B cell (primary cell): ENCODE measurements at regions not wholly inside any gene's neighbourhood (a gene's known extent, or its start where the extent isn't known, plus 50 kb on each side); places are given as distances from the start of the nearest gene placed in this dataset.

ENCODE experiments used
- ATAC-seq: fragments of 200-7000 bp; cut with Tn5 transposase; one replicate; pipeline ENCODE4 v1.10.0; 2021; ENCODE audit warnings: low read depth, mild to moderate bottlenecking, moderate number of reproducible peaks, moderate library complexity
- CTCF ChIA-PET: fragments of 350-600 bp; sonication (Branson Sonifier 250); formaldehyde crosslinking; loops from one replicate; lab custom pipeline; 2021; ENCODE audit warnings: antibody characterized with exemption, inconsistent platforms; lab: Charles Lee
- POLR2A ChIA-PET: fragments of 350-600 bp; sonication (Branson Sonifier 250); formaldehyde crosslinking; loops from one replicate; lab custom pipeline; 2021; ENCODE audit warnings: antibody characterized with exemption; lab: Charles Lee
- DNase-seq: peaks from one replicate; pipeline ENCODE4 v3.0.0; 2013
- H2AFZ ChIP-seq: 2 replicates; pipeline ENCODE4 v1.6.1; 2012; ENCODE audit warnings: mild to moderate bottlenecking, low read depth, low read length; ENCODE audit not compliant: insufficient read depth, poor library complexity, severe bottlenecking
- H3K27ac ChIP-seq, 2 donors: 1 replicate in 1 of 2; 2 replicates in 1 of 2; pipeline ENCODE4 v1.5.1; 2012 to 2013; ENCODE audit warnings: low read length in 2 of 2, mild to moderate bottlenecking in 2 of 2, moderate library complexity in 1 of 2
- H3K27me3 ChIP-seq, 4 experiments: fragments of 200-600 bp in 1 of 4; sonication (generic) in 1 of 4; replicated peaks in 1 of 4; 1 replicate in 2 of 4; 2 replicates in 2 of 4; pipeline versions ENCODE4 v1.6.1 to v1.7.0; 2013 to 2016; ENCODE audit warnings: low read length in 3 of 4, mild to moderate bottlenecking in 2 of 4, mixed read lengths in 1 of 4, moderate library complexity in 1 of 4; ENCODE audit not compliant: insufficient read depth in 4 of 4, control insufficient read depth in 3 of 4; ENCODE audit errors: control extremely low read depth in 1 of 4
- H3K36me3 ChIP-seq, 2 experiments: replicated peaks in 1 of 2; 1 replicate in 1 of 2; 2 replicates in 1 of 2; pipeline versions ENCODE4 v1.6.1 to v1.7.1; 2013; ENCODE audit warnings: low read length in 1 of 2; ENCODE audit not compliant: insufficient read depth in 2 of 2, control insufficient read depth in 1 of 2; ENCODE audit errors: control extremely low read depth in 1 of 2, extremely low read depth in 1 of 2
- H3K4me1 ChIP-seq, 2 donors: fragments of 200-600 bp in 1 of 2; sonication (generic) in 1 of 2; 1 replicate in 1 of 2; 2 replicates in 1 of 2; pipeline versions ENCODE4 v1.5.1 to v1.6.1; 2013 to 2017; ENCODE audit warnings: low read length in 2 of 2; ENCODE audit not compliant: control insufficient read depth in 2 of 2, insufficient read depth in 2 of 2
- H3K4me2 ChIP-seq: replicated peaks from 2 replicates; pipeline ENCODE3; 2012; ENCODE audit warnings: mild to moderate bottlenecking, low read depth, low read length; ENCODE audit not compliant: poor library complexity, severe bottlenecking
- H3K4me3 ChIP-seq, 5 experiments: fragments of 200-600 bp in 1 of 5; sonication (generic) in 1 of 5; 1 replicate in 3 of 5; 2 replicates in 2 of 5; pipeline versions ENCODE4 v1.5.1 to v1.7.0; 2011 to 2016; ENCODE audit warnings: low read length in 4 of 5, mild to moderate bottlenecking in 4 of 5, low read depth in 2 of 5, control low read depth in 1 of 5, moderate library complexity in 1 of 5; ENCODE audit not compliant: insufficient read depth in 1 of 5; ENCODE audit errors: control extremely low read depth in 1 of 5, extremely low read depth in 1 of 5
- H3K79me2 ChIP-seq: fragments of 200-600 bp; sonication (generic); one replicate; pipeline ENCODE4 v1.6.0; 2016; ENCODE audit warnings: low read length; ENCODE audit not compliant: control insufficient read depth, insufficient read depth
- H3K9ac ChIP-seq: fragments of 200-600 bp; sonication (generic); 2 replicates; pipeline ENCODE4 v1.6.1; 2017; ENCODE audit warnings: mild to moderate bottlenecking, low read length, moderate library complexity
- H3K9me3 ChIP-seq, 3 donors: one replicate each; pipeline versions ENCODE4 v1.6.1 to v1.7.1; 2013; ENCODE audit warnings: low read length in 2 of 3; ENCODE audit not compliant: control insufficient read depth in 2 of 3, insufficient read depth in 1 of 3; ENCODE audit errors: control extremely low read depth in 1 of 3
- H4K20me1 ChIP-seq: 2 replicates; pipeline ENCODE4 v1.6.0; 2012; ENCODE audit warnings: mild to moderate bottlenecking, low read length; ENCODE audit not compliant: insufficient read depth, control insufficient read depth, poor library complexity, severe bottlenecking
- H3K27ac Mint-ChIP-seq: one replicate; pipeline ENCODE4 v1.8.0; 2021; ENCODE audit warnings: mixed read lengths
- H3K27me3 Mint-ChIP-seq: one replicate; pipeline ENCODE4 v1.8.0; 2021; ENCODE audit warnings: mixed read lengths
- H3K4me1 Mint-ChIP-seq: one replicate; pipeline ENCODE4 v1.8.0; 2021; ENCODE audit warnings: mixed read lengths
- H3K4me3 Mint-ChIP-seq: one replicate; pipeline ENCODE4 v1.8.0; 2021; ENCODE audit warnings: mixed read lengths
- H3K9me3 Mint-ChIP-seq: one replicate; pipeline ENCODE4 v1.8.0; 2022; ENCODE audit warnings: mixed read lengths; ENCODE audit not compliant: insufficient read depth
- EZH2 ChIP-seq: IDR thresholded peaks from 2 replicates; pipeline ENCODE4 v1.6.1; 2012; ENCODE audit warnings: borderline replicate concordance, low read depth, mild to moderate bottlenecking, moderate library complexity, low read length; ENCODE audit not compliant: insufficient read depth, poor library complexity, severe bottlenecking
- WGBS: methylation state at CpG from one replicate; pipeline ENCODE4 v1.1.5; 2013; ENCODE audit warnings: missing lambda C conversion rate; ENCODE audit not compliant: insufficient coverage; 5-methylcytosine and 5-hydroxymethylcytosine counted together
- intact Hi-C: fragments of 100-400 bp; cut with micrococcal nuclease; formaldehyde crosslinking; loops from one replicate; pipeline ENCODE4 v1.10.0; 2022
- TF ChIP-seq, protein P1 (sequence below): fragments of 200-600 bp; IDR thresholded peaks from one replicate; pipeline ENCODE4 v1.8.0; 2022; ENCODE audit warnings: antibody characterized with exemption, mild to moderate bottlenecking

DNA sequence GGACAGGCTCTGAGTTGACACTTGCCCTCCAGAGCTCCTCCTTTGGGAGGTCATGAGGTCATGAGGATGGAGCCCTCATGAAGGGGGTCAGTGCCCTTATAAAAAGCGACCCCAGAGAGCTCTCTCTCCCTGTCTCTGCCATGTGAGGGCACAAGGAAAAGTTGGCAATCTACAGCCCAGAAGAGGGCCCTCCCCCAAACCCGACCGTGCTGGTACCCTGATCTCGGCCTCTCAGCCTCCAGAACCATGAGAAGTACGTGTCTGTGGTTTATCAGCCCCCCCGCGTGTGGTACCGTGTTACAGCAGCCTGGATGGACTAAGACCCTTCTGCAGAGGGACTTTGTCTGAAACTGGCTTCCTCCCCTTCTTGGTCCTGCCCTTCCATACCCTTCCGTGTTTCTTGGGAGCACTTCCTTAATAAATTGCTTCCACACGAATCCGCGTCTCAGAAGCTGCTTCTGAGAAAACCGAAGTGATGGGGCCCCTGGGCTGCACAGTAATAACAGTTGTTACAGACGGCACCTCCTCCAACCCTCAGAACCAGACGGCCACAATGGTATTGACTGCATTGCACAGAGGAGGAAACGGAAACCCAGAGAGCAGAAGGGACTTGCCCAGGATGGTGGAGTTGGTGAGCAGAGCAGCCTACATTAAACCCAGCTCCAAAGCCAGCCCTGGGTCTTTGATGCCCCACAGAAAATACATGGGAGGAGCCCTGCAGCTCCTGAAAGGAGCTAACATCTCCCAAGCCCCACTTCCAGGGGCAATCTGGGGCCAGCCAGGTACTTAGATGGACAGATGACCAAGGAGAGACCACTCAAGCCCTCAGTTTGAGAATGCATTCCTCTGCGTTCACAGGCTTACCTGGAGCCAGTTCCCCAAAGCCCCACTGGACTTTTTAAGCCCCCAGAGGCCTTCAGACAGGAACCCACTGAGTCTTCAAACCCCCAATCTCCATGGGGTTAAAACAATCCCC, 242.7 kb downstream of the BCOR start:
- Histone ChIP-seq H3K79me2 (no peaks in the 10 kb centered on the region), H3K4me1 (peaks cover 22 to 29% of the 10 kb centered on the region in 2 donors), H2AFZ (peak overlapping the region; percentile 39), H3K9me3 (no peaks in the 10 kb centered on the region), H3K36me3 (no peaks in the 10 kb centered on the region), H3K27me3 (no peaks in the 10 kb centered on the region), H3K4me3 (peak overlapping the region in 3 of 5 experiments; percentile 15 to 46 (median 31)), H3K9ac (peak overlapping the region; percentile 50), H3K27ac (peak overlapping the region; percentile 75 to 82), H3K4me2 (peak overlapping the region; percentile 69), H4K20me1 (no peaks in the 10 kb centered on the region)
- H3K9me3 Mint-ChIP-seq, result no peaks in the 10 kb centered on the region
- peaks cover under 1% of the 10 kb centered on the region for H3K27me3 Mint-ChIP-seq
- CTCF ChIA-PET, result interaction anchor here (1.3 kb wide), 1 partner anchor 313 kb away, joined by 4 read pairs; no protein-coding TSS in a partner anchor
- peak; percentile 78 for DNase-seq
- peak overlapping the region; percentile 81 for H3K4me3 Mint-ChIP-seq
- no peak for TF ChIP-seq EZH2
- TF ChIP-seq, protein P1, sequence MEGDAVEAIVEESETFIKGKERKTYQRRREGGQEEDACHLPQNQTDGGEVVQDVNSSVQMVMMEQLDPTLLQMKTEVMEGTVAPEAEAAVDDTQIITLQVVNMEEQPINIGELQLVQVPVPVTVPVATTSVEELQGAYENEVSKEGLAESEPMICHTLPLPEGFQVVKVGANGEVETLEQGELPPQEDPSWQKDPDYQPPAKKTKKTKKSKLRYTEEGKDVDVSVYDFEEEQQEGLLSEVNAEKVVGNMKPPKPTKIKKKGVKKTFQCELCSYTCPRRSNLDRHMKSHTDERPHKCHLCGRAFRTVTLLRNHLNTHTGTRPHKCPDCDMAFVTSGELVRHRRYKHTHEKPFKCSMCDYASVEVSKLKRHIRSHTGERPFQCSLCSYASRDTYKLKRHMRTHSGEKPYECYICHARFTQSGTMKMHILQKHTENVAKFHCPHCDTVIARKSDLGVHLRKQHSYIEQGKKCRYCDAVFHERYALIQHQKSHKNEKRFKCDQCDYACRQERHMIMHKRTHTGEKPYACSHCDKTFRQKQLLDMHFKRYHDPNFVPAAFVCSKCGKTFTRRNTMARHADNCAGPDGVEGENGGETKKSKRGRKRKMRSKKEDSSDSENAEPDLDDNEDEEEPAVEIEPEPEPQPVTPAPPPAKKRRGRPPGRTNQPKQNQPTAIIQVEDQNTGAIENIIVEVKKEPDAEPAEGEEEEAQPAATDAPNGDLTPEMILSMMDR, result no peak
- ATAC-seq, result peak; percentile 87
- WGBS, result 2% methylated on average over 8 of the region's 17 CpGs
- intact Hi-C loops, result loop anchor here (1.0 to 10.0 kb wide), 3 partner anchors 27 to 1230 kb away; partner anchors contain the start of gene USP9X
- POLR2A ChIA-PET, result interaction anchor here (0.6 to 2.4 kb wide), 3 partner anchors 27 to 322 kb away, joined by 8 to 10 read pairs (median 8); partner anchors contain the start of gene BCOR
- H3K4me1 Mint-ChIP-seq, result peaks cover 41% of the 10 kb centered on the region
- H3K27ac Mint-ChIP-seq, result peak overlapping the region; percentile 92
